ENCODE measurements at regions not wholly inside any gene's neighbourhood (a gene's known extent, or its start where the extent isn't known, plus 50 kb on each side); places are given as distances from the start of the nearest gene placed in this dataset.

GRCh38 chr2:12151716-12152115 lies 405.3 kb downstream of the LPIN1 start:
- TF ChIP-seq POLR2A (IDR thresholded peaks at IDR 0.05): no peak
- TF ChIP-seq CTCF (IDR thresholded peaks at IDR 0.05): no peak
- TF ChIP-seq POLR2AphosphoS5 (IDR thresholded peaks at IDR 0.05; ENCODE audit: insufficient read depth in 1 of 2, low read depth in 1 of 2): no peak
